NT2/D1 (cell line): ENCODE measurements at regions not wholly inside any gene's neighbourhood (a gene's known extent, or its start where the extent isn't known, plus 50 kb on each side); places are given as distances from the start of the nearest gene placed in this dataset.

Experiments
- SUZ12 ChIP-seq: IDR thresholded peaks from 2 replicates; pipeline ENCODE4 v1.6.1; 2011; ENCODE audit not compliant: insufficient read length, insufficient read depth; ENCODE audit errors: extremely low read depth
- YY1 ChIP-seq: IDR thresholded peaks from 2 replicates; pipeline ENCODE4 v1.6.1; 2011; ENCODE audit not compliant: insufficient read length, insufficient read depth
- ZNF274 ChIP-seq: IDR thresholded peaks from 2 replicates; pipeline ENCODE4 v1.6.1; 2011; ENCODE audit warnings: mild to moderate bottlenecking, low read depth, low read length

DNA sequence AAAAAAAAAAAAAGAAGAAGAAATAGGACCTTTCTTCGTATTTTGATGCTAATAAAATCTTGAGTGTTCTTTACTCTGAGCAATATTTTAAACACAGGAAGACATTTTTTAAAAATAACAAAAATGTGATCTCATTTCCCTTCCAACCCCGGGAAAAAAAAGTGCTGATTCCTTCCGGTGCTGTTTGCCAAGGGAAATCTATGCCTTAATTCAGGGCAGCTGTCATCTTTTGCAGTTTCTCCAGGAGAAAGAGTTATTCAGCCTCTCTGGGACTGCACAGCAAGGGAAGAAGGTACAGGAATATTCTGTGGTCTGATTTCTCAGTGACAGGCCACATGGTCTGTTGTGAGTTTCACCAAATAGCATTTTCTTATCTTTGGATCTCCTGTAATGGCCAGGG is 291.9 kb upstream of the IRX1 start:
- TF ChIP-seq YY1 (no peak), SUZ12 (no peak), ZNF274 (no peak)
